NB4 (cell line): ENCODE measurements at regions not wholly inside any gene's neighbourhood (a gene's known extent, or its start where the extent isn't known, plus 50 kb on each side); places are given as distances from the start of the nearest gene placed in this dataset.

Source experiments
- DNase-seq: peaks from one replicate; pipeline ENCODE4 v3.0.0; 2010; ENCODE audit warnings: low read depth
- H3K4me3 ChIP-seq: one replicate; pipeline ENCODE4 v1.5.1; 2011; ENCODE audit warnings: mild to moderate bottlenecking, low read depth, low read length, moderate library complexity
- MYC ChIP-seq: IDR thresholded peaks from 2 replicates; pipeline ENCODE4 v1.6.1; 2011; ENCODE audit warnings: low read depth, low read length
- POLR2A ChIP-seq: IDR thresholded peaks from 2 replicates; pipeline ENCODE4 v1.6.1; 2011; ENCODE audit warnings: mild to moderate bottlenecking; ENCODE audit not compliant: insufficient read length; ENCODE audit errors: extremely low read depth
- TF ChIP-seq, protein P1 (sequence below): IDR thresholded peaks from one replicate; pipeline ENCODE4 v1.5.1; 2012; ENCODE audit warnings: low read depth, low read length
- TF ChIP-seq, protein P2 (sequence below): IDR thresholded peaks from 2 replicates; pipeline ENCODE4 v1.6.1; 2011; ENCODE audit warnings: low read depth, low read length

DNA sequence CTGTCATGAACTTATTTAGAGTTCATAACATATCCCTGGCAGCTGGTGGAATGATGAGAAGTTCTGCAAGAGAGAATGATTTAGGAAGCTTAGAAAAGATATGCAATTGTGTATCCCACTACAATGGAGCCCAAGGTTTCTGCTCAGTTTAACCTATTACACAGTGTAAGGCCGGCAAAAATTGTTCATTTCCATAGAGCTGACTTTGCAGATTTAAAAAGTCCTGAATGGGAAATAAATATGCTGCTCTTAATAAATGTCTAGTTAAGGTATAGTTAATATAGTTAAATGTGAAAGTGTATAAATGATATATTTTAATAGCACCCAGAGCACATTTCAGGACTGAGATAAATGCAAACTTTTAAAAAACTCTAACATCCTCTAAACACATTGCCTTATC, 149.9 kb downstream of the EVX1 start:
- H3K4me3 ChIP-seq = no peak overlapping the region
- DNase-seq = no peak
- no peak for TF ChIP-seq MYC
- TF ChIP-seq, protein P1, sequence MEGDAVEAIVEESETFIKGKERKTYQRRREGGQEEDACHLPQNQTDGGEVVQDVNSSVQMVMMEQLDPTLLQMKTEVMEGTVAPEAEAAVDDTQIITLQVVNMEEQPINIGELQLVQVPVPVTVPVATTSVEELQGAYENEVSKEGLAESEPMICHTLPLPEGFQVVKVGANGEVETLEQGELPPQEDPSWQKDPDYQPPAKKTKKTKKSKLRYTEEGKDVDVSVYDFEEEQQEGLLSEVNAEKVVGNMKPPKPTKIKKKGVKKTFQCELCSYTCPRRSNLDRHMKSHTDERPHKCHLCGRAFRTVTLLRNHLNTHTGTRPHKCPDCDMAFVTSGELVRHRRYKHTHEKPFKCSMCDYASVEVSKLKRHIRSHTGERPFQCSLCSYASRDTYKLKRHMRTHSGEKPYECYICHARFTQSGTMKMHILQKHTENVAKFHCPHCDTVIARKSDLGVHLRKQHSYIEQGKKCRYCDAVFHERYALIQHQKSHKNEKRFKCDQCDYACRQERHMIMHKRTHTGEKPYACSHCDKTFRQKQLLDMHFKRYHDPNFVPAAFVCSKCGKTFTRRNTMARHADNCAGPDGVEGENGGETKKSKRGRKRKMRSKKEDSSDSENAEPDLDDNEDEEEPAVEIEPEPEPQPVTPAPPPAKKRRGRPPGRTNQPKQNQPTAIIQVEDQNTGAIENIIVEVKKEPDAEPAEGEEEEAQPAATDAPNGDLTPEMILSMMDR = no peak
- TF ChIP-seq POLR2A = no peak
- TF ChIP-seq, protein P2, sequence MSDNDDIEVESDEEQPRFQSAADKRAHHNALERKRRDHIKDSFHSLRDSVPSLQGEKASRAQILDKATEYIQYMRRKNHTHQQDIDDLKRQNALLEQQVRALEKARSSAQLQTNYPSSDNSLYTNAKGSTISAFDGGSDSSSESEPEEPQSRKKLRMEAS = no peak

DNA sequence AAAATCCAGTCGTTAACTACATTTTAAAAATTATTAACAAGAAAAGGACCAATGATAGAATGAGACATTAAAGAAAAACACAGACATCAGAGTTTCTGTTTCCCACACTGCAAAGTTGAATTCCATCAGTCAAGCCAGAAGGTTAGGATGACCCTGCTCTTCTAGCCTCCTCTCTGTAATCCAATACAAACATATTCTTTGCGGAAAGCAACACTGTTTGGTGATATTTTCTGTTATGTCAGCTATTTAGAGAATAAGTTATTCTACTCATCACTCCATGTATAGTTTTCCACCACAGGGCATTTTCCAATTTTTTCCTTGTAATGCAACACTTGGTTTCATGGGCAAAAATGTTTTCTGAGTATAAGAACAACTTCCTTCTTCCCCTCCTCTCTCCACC, 152.3 kb downstream of the EVX1 start:
- TF ChIP-seq, protein P1 = no peak
- TF ChIP-seq MYC (no peak), POLR2A (no peak)
- TF ChIP-seq, protein P2 = no peak
- DNase-seq = no peak
- H3K4me3 ChIP-seq = no peak overlapping the region

DNA sequence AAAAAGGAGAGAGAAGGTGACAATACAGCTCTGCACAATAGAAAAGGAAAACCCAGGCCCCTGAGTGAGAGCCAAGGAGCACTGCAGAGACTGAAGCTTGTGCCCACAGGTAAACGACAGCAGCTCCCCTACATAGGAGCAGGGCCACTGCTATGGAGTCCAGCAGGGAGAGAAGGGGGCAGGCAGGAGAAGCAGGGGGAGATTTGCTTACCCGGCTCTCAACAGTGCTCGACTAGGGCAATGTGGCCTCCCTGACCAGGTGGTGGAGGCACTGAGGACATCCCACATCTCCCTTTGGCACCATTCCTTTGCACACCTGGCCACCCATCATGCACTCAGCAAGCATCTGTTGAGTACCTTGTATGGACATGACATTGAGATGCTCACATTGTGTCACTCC, 153.0 kb downstream of the EVX1 start:
- no peak overlapping the region for H3K4me3 ChIP-seq
- no peak for DNase-seq
- TF ChIP-seq, protein P2 = no peak
- no peak for TF ChIP-seq POLR2A
- TF ChIP-seq, protein P1 = no peak
- no peak for TF ChIP-seq MYC

DNA sequence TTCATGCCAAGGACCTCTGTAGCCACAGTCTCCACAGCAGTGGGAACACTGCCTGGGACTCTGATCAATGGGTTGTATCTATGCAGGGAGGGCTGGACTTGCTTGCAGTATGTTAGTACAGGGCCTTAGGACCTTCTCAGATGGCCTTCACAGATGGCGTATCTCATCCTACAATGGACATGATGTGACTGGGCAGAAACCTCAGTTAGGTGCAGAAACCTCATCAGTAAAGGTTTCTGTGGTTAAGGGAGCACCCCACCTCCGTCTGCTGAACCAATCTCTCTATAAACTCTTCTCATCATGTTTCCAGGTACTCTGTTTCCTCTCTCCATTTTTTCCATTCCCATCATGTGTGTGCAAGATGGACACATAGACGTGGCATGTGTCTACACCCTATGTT, 154.9 kb downstream of the EVX1 start:
- no peak for DNase-seq
- TF ChIP-seq MYC (no peak), POLR2A (no peak)
- TF ChIP-seq, protein P2 = no peak
- TF ChIP-seq, protein P1 = no peak
- H3K4me3 ChIP-seq = no peak overlapping the region

DNA sequence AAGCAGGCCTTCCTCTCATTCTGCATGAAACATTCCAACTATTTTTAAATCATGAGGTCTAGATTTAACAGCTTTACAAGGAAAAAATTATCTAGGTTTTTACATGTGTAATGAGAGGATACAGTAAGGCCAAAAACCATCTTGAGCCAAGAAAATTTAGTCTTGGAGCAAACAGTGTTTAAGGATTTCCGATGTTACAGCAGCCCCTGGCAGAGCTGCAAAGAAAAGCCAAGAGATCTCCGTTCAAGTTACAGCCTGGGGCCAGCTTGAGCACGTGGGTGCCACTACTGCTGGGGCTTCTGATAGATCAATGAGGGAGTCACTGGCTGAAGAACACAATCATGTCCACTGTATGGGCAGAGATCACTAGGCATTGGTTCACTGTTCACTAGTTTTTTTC, 156.2 kb downstream of the EVX1 start:
- no peak for DNase-seq
- TF ChIP-seq, protein P2 = no peak
- TF ChIP-seq, protein P1 = no peak
- no peak for TF ChIP-seq POLR2A
- no peak overlapping the region for H3K4me3 ChIP-seq
